Right hindlimb (tissue), 1 donor: ENCODE measurements at regions not wholly inside any gene's neighbourhood (a gene's known extent, or its start where the extent isn't known, plus 50 kb on each side); places are given as distances from the start of the nearest gene placed in this dataset.
"Not testable (repeated sequence)": the region's sequence is repeated elsewhere in the genome, so short reads cannot be mapped to it uniquely, and the experiment has no call there.

Experiments used
- DNase-seq: peaks from one replicate; pipeline ENCODE4 v3.0.0-alpha.2; 2018

GRCh38 chr14:70269582-70269981, 80.8 kb upstream of the SLC8A3 start:
- DNase-seq, result no peak

DNA sequence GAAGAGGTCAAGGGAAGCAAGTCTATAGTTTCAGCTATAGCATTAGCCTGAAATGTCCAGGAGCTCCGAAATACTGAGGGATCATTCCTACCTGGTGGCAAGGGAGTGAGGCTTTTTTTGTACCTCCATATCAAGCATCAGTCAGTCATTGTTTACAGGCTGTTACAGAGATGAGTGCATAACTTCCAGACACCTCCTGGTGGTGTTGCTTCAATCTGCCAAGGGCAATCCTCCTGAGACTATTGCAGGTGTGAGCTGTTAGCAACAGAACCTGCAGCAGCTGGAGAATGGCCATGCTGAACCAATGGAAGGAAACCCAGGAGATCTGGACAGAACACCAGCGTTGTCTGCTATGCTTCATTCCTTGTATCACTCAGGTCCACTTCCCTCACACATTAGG, 80.0 kb upstream of the SLC8A3 start:
- DNase-seq, result no peak

DNA sequence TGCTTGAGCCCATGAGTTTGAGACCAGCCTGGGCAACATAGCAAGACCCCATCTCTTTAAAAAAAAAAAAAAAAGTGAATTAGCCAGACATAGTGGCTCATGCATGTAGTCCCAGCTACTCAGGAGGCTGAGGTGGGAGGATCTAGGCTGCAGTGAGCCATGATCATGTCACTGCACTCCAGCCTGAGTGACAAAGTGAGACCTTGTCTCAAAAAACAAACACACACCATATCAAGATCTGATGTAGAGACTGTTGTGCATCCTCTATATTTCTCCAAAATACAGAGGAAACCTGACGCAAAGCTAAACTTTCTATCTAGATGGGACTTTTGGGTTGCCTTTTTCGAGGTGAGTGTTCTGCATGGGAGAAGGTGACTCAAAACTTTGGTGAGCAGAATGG, 77.4 kb upstream of the SLC8A3 start:
- no peak for DNase-seq

- no peak for DNase-seq
Observed at GRCh38 chr14:70265422-70265821, 76.7 kb upstream of the SLC8A3 start.

GRCh38 chr14:70259420-70259819, 70.7 kb upstream of the SLC8A3 start:
- DNase-seq, result no peak

- DNase-seq, result no peak
Observed at GRCh38 chr14:70257526-70257925, 68.8 kb upstream of the SLC8A3 start.

GRCh38 chr14:70256601-70257000, 67.8 kb upstream of the SLC8A3 start:
- no peak for DNase-seq

DNA sequence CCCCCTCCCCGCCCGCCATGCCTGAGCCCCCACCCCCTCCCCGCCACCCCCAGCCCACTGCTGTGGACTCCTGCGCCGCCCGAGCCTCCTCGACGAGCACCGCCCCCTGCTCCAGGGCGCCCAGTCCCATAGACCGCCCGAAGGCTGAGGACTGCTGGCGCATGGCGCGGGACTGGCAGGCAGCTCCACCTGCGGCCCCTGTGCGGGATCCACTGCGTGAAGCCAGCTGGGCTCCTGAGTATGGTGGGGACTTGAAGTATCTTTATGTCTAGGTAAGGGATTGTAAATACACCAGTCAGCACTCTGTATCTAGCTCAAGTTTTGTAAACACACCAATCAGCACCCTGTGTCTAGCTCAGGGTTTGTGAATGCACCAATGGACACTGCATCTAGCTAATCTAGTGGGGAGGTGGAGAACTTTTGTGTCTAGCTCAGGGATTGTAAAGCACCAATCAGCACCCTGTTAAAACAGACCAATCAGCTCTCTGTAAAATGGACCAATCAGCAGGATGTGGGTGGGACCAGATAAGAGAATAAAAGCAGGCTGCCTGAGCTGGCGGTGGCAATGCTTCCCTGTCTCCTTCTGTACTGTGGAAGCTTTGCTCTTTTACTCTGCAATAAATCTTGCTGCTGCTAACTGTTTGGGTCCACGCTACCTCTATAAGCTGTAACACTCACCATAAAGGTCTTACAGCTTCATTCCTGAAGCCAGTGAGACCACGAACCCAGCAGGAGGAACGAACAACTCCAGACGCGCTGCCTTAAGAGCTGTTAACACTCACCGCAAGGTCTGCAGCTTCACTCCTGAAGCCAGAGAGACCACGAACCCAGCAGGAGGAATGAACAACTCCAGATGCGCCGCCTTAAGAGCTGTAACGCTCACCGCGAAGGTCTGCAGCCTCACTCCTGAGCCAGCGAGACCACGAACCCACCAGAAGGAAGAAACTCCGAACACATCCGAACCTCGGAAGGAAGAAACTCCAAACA, 66.6 kb upstream of the SLC8A3 start:
- DNase-seq, result peak; percentile 24

DNA sequence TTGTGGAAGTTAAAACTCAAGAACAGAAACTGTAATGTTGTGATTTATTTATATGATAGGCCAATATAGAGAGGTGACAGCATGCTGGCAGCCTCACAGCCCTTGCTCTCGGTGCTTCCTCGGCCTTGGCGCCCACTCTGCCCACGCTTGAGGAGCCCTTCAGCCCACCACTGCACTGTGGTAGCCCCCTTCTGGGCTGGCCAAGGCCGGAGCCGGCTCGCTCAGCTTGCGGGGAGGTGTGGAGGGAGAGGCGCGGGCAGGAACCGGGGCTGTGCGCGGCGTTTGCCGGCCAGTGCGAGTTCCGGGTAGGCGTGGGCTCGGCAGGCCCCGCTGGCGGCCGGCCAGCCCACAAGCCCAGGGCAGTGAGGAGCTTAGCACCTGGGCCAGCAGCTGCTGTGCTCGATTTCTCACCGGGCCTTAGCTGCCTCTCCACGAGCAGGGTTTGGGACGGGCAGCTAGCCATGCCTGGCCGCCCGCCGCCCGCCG, 65.8 kb upstream of the SLC8A3 start:
- DNase-seq, result peak; percentile 65

DNA sequence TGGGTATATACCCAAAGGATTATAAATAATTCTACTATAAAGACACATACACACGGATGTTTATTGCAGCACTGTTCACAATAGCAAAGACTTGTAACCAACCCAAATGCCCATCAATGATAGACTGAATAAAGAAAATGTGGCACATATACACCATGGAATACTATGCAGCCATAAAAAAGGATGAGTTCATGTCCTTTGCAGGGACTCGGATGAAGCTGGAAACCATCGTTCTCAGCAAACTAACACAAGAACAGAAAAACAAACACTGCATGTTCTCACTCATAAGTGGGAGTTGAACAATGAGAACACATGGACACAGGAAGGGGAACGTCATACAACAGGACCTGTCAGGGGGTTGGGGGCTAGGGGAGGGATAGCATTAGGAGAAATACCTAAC, 64.8 kb upstream of the SLC8A3 start:
- DNase-seq, result not testable (repeated sequence)

DNA sequence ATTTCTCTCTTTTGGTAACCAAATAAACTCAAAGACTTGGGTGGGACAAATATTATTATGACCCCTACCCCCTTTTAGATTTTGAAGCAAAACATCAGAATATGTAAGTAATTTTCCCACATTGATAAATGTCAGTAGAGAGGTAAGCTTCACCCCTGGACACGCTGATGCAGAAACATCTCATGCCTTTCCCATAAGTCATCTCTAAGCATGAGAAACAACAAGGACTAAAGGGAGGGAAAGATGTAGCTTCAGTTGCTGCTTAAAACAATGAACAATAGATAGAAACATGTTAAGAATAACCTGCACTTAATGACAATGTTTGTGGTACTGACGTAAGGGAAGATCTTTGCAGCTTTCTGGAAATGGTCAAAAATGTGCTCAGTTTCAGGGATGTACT, 56.3 kb upstream of the SLC8A3 start:
- DNase-seq, result no peak

DNA sequence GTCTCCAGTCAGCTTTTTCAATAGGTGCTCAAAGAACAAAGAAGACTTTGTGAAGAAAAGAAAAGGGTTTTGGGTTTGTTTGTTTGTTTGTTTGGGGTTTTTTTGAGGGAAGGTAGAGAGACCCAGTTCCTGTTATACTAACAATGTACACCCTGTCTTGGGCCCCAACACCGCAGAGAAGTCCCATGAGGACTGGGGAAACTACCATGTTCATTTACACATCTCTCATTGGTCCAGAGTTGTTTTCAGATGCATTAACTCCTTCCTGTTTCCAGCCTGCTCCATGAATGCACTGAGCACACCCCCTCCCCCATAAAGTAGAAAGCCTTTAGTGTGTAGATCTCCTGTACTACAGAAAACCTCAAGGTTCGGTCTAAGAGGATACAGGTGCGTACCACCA, 51.1 kb upstream of the SLC8A3 start:
- DNase-seq, result no peak

DNA sequence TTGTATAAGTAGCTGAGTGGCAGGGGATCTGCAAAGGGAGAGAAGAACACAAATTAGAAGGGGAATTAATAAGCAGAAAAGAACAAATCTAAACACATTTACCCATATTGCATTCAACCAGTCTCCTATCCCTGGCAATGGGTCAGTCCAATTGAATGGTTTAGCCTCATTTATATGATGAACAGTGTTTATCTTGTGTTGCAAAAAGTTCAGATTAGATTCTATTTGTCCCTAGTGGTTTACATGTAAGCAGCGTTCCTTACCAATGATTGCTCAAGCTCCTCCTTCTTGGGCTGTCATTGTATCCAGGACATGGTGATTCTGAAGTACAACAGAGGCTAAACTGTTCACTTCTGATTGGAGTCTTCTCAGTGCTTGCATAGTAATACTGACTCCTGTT, 49.9 kb upstream of the SLC8A3 start:
- not testable (repeated sequence) for DNase-seq
